HL-60 (cell line): ENCODE measurements at regions not wholly inside any gene's neighbourhood (a gene's known extent, or its start where the extent isn't known, plus 50 kb on each side); places are given as distances from the start of the nearest gene placed in this dataset.

ENCODE experiments used
- CTCF ChIP-seq: IDR thresholded peaks from one replicate; pipeline ENCODE4 v1.5.1; 2011; ENCODE audit warnings: low read length, control low read depth, inconsistent platforms; ENCODE audit not compliant: insufficient read depth
- GABPA ChIP-seq: IDR thresholded peaks from 2 replicates; pipeline ENCODE4 v1.6.1; 2012; ENCODE audit warnings: low read depth
- POLR2AphosphoS5 ChIP-seq: IDR thresholded peaks from 2 replicates; pipeline ENCODE4 v1.6.1; 2012; ENCODE audit warnings: low read depth
- REST ChIP-seq: IDR thresholded peaks from 2 replicates; pipeline ENCODE4 v1.6.1; 2012; ENCODE audit warnings: low read depth; ENCODE audit not compliant: insufficient replicate concordance

DNA sequence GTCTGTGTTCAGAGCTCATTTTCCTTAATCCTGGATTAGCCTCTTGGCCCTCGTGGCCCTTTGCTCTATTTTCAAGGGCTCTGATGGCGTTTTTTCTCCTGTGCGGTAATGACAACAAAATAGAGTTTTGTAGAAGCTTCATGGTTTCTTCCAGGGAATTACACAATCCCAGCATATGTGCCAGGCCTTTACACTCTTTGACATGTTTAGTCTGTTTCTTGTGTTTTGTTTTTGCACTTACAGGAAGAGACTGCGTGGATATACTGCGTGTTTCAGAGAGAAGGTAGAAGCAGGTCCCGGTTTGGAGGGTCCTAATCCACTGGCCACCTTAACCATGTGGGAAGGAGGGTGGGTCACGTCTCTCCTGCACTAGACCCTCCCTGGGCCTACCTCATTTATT is 400.2 kb upstream of the IRX4 start:
- TF ChIP-seq CTCF = no peak
- TF ChIP-seq POLR2AphosphoS5 = no peak
- TF ChIP-seq GABPA = no peak
- no peak for TF ChIP-seq REST
